ENCODE measurements at regions not wholly inside any gene's neighbourhood (a gene's known extent, or its start where the extent isn't known, plus 50 kb on each side); places are given as distances from the start of the nearest gene placed in this dataset.

DNA sequence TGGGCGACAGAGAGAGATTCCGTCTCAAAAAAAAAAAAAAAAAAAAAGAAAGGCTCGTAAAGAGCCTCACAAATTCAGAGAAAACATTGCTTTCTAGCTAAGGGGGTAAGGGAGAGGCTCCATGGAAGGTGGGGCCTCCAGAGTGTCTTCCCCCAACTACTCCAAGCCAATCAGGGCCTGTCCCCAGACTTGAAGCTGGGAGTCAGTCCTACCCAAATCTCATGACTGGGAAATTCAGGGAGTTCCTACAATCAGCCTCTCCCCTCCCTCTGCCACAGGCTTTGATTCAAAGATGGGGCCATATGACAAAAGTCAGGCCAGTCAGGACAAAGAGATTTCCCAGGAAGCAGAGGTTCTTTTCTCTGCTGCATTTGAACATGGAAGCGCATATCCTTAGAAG is 63.0 kb upstream of the NUP160 start:
- Mint-ChIP-seq H3K27ac (no peak overlapping the region), H3K36me3 (ENCODE audit: low read depth) (no peaks in the 10 kb centered on the region), H3K4me3 (no peak overlapping the region), H3K27me3 (no peaks in the 10 kb centered on the region), H3K4me1 (ENCODE audit: low read depth) (peaks cover 20% of the 10 kb centered on the region), H3K9me3 (no peaks in the 10 kb centered on the region)
- ATAC-seq (ENCODE audit: poor library complexity) (no peak), DNase-seq (no peak)
- Histone ChIP-seq H3K9me3 (ENCODE audit: control insufficient read depth in 1 of 2, insufficient read depth in 1 of 2, low read length in 2 of 2) (no peaks in the 10 kb centered on the region), H3K4me3 (ENCODE audit: low read length) (no peak overlapping the region), H3K36me3 (ENCODE audit: insufficient read depth, low read length) (no peaks in the 10 kb centered on the region), H3K27ac (ENCODE audit: low read depth in 1 of 2, low read length in 2 of 2) (no peak overlapping the region), H3K4me1 (ENCODE audit: insufficient read depth, low read length) (peaks cover 20% of the 10 kb centered on the region), H3K27me3 (ENCODE audit: control insufficient read depth in 1 of 2, insufficient read depth in 2 of 2, low read length in 2 of 2) (no peaks in the 10 kb centered on the region)
- intact Hi-C loops (cut with DNase I, micrococcal nuclease) = no loop called here
- ChIA-PET CTCF (no interaction called here), POLR2A (no interaction called here)
- TF ChIP-seq, protein P1, sequence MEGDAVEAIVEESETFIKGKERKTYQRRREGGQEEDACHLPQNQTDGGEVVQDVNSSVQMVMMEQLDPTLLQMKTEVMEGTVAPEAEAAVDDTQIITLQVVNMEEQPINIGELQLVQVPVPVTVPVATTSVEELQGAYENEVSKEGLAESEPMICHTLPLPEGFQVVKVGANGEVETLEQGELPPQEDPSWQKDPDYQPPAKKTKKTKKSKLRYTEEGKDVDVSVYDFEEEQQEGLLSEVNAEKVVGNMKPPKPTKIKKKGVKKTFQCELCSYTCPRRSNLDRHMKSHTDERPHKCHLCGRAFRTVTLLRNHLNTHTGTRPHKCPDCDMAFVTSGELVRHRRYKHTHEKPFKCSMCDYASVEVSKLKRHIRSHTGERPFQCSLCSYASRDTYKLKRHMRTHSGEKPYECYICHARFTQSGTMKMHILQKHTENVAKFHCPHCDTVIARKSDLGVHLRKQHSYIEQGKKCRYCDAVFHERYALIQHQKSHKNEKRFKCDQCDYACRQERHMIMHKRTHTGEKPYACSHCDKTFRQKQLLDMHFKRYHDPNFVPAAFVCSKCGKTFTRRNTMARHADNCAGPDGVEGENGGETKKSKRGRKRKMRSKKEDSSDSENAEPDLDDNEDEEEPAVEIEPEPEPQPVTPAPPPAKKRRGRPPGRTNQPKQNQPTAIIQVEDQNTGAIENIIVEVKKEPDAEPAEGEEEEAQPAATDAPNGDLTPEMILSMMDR (IDR thresholded peaks at IDR 0.05) = no peak

DNA sequence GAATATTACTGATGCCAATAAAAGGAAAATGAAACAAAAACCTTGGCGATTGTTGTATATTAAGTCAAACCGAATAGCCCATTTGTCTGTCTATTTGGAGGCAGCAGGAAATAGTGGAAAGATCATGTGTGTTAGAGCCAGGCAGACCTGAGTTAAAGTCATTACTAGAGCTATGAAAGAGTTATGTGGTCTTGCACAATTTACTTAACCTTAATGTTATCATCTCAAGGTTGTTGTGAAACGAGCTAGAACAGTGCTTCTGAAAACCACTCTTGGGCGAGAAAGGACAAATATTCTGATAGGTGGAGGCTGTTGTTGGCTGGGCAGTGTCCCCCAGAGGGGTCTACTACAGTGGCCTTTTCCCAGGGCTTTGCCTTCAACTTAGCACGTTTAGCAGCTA is 60.0 kb upstream of the NUP160 start:
- TF ChIP-seq, protein P1 (IDR thresholded peaks at IDR 0.05) = no peak
- H3K36me3 Mint-ChIP-seq (ENCODE audit: low read depth) = no peaks in the 10 kb centered on the region
- H3K9me3 Mint-ChIP-seq = no peaks in the 10 kb centered on the region
- H3K27me3 ChIP-seq (ENCODE audit: control insufficient read depth in 1 of 2, insufficient read depth in 2 of 2, low read length in 2 of 2) = no peaks in the 10 kb centered on the region
- intact Hi-C loops (cut with DNase I, micrococcal nuclease) = no loop called here
- peaks cover 4% of the 10 kb centered on the region for H3K4me1 Mint-ChIP-seq (ENCODE audit: low read depth)
- no peak overlapping the region for H3K4me3 ChIP-seq (ENCODE audit: low read length)
- POLR2A ChIA-PET = interaction anchor here (0.6 kb wide), 1 partner anchor 14 kb away, joined by 4 read pairs; no protein-coding TSS in a partner anchor
- no peaks in the 10 kb centered on the region for H3K36me3 ChIP-seq (ENCODE audit: insufficient read depth, low read length)
- H3K27me3 Mint-ChIP-seq = no peaks in the 10 kb centered on the region
- ATAC-seq (ENCODE audit: poor library complexity) (no peak), DNase-seq (no peak)
- no peak overlapping the region for H3K4me3 Mint-ChIP-seq
- no peaks in the 10 kb centered on the region for H3K4me1 ChIP-seq (ENCODE audit: insufficient read depth, low read length)
- no peak overlapping the region for H3K27ac ChIP-seq (ENCODE audit: low read depth in 1 of 2, low read length in 2 of 2)
- CTCF ChIA-PET = interaction anchor here (1.2 kb wide), 1 partner anchor 13 kb away, joined by 3 read pairs; no protein-coding TSS in a partner anchor
- no peak overlapping the region for H3K27ac Mint-ChIP-seq
- H3K9me3 ChIP-seq (ENCODE audit: control insufficient read depth in 1 of 2, insufficient read depth in 1 of 2, low read length in 2 of 2) = no peaks in the 10 kb centered on the region

DNA sequence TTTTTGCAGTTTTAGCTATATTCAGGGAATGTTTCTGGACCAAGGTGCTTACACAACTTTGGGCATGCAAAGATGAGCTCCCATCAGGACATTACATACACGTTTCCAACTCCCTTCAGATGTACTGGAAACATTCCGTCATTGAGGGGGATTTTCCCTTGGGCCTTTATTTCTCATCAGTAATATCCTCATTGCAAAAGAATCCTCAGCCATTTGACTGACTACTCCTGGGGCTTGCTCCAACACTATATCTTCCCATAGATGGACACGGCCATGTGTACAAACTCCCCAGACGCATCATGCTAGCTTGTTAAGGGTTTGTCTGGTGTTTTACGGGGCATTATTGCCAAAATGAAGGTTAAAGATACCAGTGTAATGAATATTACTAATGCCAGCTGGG is 59.3 kb upstream of the NUP160 start:
- ChIA-PET POLR2A (no interaction called here), CTCF (interaction anchor here (1.2 kb wide), 1 partner anchor 13 kb away, joined by 3 read pairs; no protein-coding TSS in a partner anchor)
- Mint-ChIP-seq H3K36me3 (ENCODE audit: low read depth) (no peaks in the 10 kb centered on the region), H3K9me3 (no peaks in the 10 kb centered on the region), H3K4me1 (ENCODE audit: low read depth) (peaks cover 4% of the 10 kb centered on the region), H3K27me3 (no peaks in the 10 kb centered on the region), H3K27ac (no peak overlapping the region), H3K4me3 (no peak overlapping the region)
- H3K4me3 ChIP-seq (ENCODE audit: low read length) = no peak overlapping the region
- H3K9me3 ChIP-seq (ENCODE audit: control insufficient read depth in 1 of 2, insufficient read depth in 1 of 2, low read length in 2 of 2) = no peaks in the 10 kb centered on the region
- H3K4me1 ChIP-seq (ENCODE audit: insufficient read depth, low read length) = no peaks in the 10 kb centered on the region
- H3K27ac ChIP-seq (ENCODE audit: low read depth in 1 of 2, low read length in 2 of 2) = no peak overlapping the region
- DNase-seq (no peak), ATAC-seq (ENCODE audit: poor library complexity) (no peak)
- TF ChIP-seq, protein P1 (IDR thresholded peaks at IDR 0.05) = no peak
- no peaks in the 10 kb centered on the region for H3K27me3 ChIP-seq (ENCODE audit: control insufficient read depth in 1 of 2, insufficient read depth in 2 of 2, low read length in 2 of 2)
- H3K36me3 ChIP-seq (ENCODE audit: insufficient read depth, low read length) = no peaks in the 10 kb centered on the region
- intact Hi-C loops (cut with DNase I, micrococcal nuclease) = no loop called here
